ENCODE measurements at regions not wholly inside any gene's neighbourhood (a gene's known extent, or its start where the extent isn't known, plus 50 kb on each side); places are given as distances from the start of the nearest gene placed in this dataset.

- TF ChIP-seq POLR2A (IDR thresholded peaks at IDR 0.05; ENCODE audit: low read length): no peak
- TF ChIP-seq GATA1 (IDR thresholded peaks at IDR 0.05; ENCODE audit: low read depth, low read length): no peak
Observed at GRCh38 chr6:16882230-16882629, 121.0 kb upstream of the ATXN1 start.

Measured in erythroblast (primary cell).